Mesenchymal stem cell (in vitro differentiated cells and primary cell): ENCODE measurements at regions not wholly inside any gene's neighbourhood (a gene's known extent, or its start where the extent isn't known, plus 50 kb on each side); places are given as distances from the start of the nearest gene placed in this dataset.

ENCODE experiments used
- DNase-seq: peaks from one replicate; pipeline ENCODE4 v3.0.0-alpha.2; 2013
- H2AFZ ChIP-seq: one replicate; pipeline ENCODE4 v1.6.1; 2013; ENCODE audit warnings: low read depth, mild to moderate bottlenecking, control low read depth, inconsistent platforms, low read length, moderate library complexity
- H2AK5ac ChIP-seq: 2 replicates; pipeline ENCODE4 v1.6.1; 2013; ENCODE audit warnings: low read length, moderate library complexity, mild to moderate bottlenecking, inconsistent platforms; ENCODE audit not compliant: severe bottlenecking
- H2BK120ac ChIP-seq: one replicate; pipeline ENCODE4 v1.6.1; 2013; ENCODE audit warnings: low read depth, mild to moderate bottlenecking, inconsistent platforms, low read length, moderate library complexity
- H2BK12ac ChIP-seq, 2 experiments: one replicate each; pipeline ENCODE4 v1.6.1; 2013; ENCODE audit warnings: inconsistent platforms in 2 of 2, low read length in 2 of 2, mild to moderate bottlenecking in 2 of 2, moderate library complexity in 2 of 2, control low read depth in 1 of 2
- H2BK15ac ChIP-seq: one replicate; pipeline ENCODE4 v1.6.1; 2013; ENCODE audit warnings: mild to moderate bottlenecking, low read depth, inconsistent platforms; ENCODE audit not compliant: poor library complexity, severe bottlenecking
- H2BK5ac ChIP-seq: 2 replicates; pipeline ENCODE4 v1.6.1; 2013; ENCODE audit warnings: low read depth, mild to moderate bottlenecking, low read length, control low read depth, inconsistent platforms; ENCODE audit not compliant: poor library complexity, severe bottlenecking
- H3K14ac ChIP-seq, 2 experiments: one replicate each; pipeline ENCODE4 v1.6.1; 2013; ENCODE audit warnings: inconsistent platforms in 2 of 2, low read length in 2 of 2, control low read depth in 1 of 2, mild to moderate bottlenecking in 1 of 2, moderate library complexity in 1 of 2
- H3K18ac ChIP-seq, 2 experiments: one replicate each; pipeline ENCODE4 v1.6.1; 2013; ENCODE audit warnings: inconsistent platforms in 2 of 2, low read length in 2 of 2, control low read depth in 1 of 2, low read depth in 1 of 2, mild to moderate bottlenecking in 1 of 2
- H3K23ac ChIP-seq, 2 experiments: one replicate each; pipeline ENCODE4 v1.6.1; 2013; ENCODE audit warnings: inconsistent platforms in 2 of 2, low read length in 2 of 2, mild to moderate bottlenecking in 2 of 2, moderate library complexity in 2 of 2, control low read depth in 1 of 2
- H3K27ac ChIP-seq: 2 replicates; pipeline ENCODE4 v1.5.1; 2013; ENCODE audit warnings: mild to moderate bottlenecking, moderate library complexity, low read length, control low read depth, inconsistent platforms; ENCODE audit not compliant: poor library complexity, severe bottlenecking
- H3K27me3 ChIP-seq, 2 experiments: 2 replicates each; pipeline versions ENCODE4 v1.6.1 to v1.7.0; 2013; ENCODE audit warnings: low read length in 2 of 2, mild to moderate bottlenecking in 2 of 2, moderate library complexity in 2 of 2, control low read depth in 1 of 2, inconsistent platforms in 1 of 2; ENCODE audit not compliant: control insufficient read depth in 1 of 2, insufficient read depth in 1 of 2
- H3K36me3 ChIP-seq, 2 experiments: 2 replicates each; pipeline versions ENCODE4 v1.6.1 to v1.7.0; 2013; ENCODE audit warnings: low read length in 2 of 2, control low read depth in 1 of 2, inconsistent platforms in 1 of 2, low read depth in 1 of 2, mild to moderate bottlenecking in 1 of 2; ENCODE audit not compliant: insufficient read depth in 2 of 2, control insufficient read depth in 1 of 2
- H3K4ac ChIP-seq, 2 experiments: one replicate each; pipeline ENCODE4 v1.6.1; 2013; ENCODE audit warnings: inconsistent platforms in 2 of 2, low read length in 2 of 2, mild to moderate bottlenecking in 2 of 2, moderate library complexity in 2 of 2, control low read depth in 1 of 2, low read depth in 1 of 2
- H3K4me1 ChIP-seq: 2 replicates; pipeline ENCODE4 v1.6.1; 2013; ENCODE audit warnings: low read depth, low read length, control low read depth; ENCODE audit not compliant: control insufficient read depth, insufficient read depth
- H3K4me2 ChIP-seq: 2 replicates; pipeline ENCODE4 v1.6.1; 2013; ENCODE audit warnings: low read length, mild to moderate bottlenecking, inconsistent platforms; ENCODE audit not compliant: poor library complexity, severe bottlenecking
- H3K4me3 ChIP-seq, 2 experiments: 2 replicates each; pipeline versions ENCODE4 v1.5.1 to v1.7.0; 2013; ENCODE audit warnings: low read length in 2 of 2, mild to moderate bottlenecking in 2 of 2, control low read depth in 1 of 2, low read depth in 1 of 2; ENCODE audit not compliant: insufficient read depth in 1 of 2
- H3K79me1 ChIP-seq: replicated peaks from 2 replicates; pipeline ENCODE4 v1.6.1; 2013; ENCODE audit warnings: mild to moderate bottlenecking, control low read depth, low read length, inconsistent platforms; ENCODE audit not compliant: poor library complexity, severe bottlenecking
- H3K9ac ChIP-seq: 2 replicates; pipeline ENCODE4 v1.7.0; 2013; ENCODE audit warnings: mild to moderate bottlenecking, low read length, moderate library complexity
- H3K9me3 ChIP-seq: 2 replicates; pipeline ENCODE4 v1.7.0; 2013; ENCODE audit warnings: mild to moderate bottlenecking, low read length; ENCODE audit not compliant: control insufficient read depth
- H4K8ac ChIP-seq: one replicate; pipeline ENCODE4 v1.6.1; 2013; ENCODE audit warnings: inconsistent platforms, mild to moderate bottlenecking, low read length, moderate library complexity
- H4K91ac ChIP-seq: one replicate; pipeline ENCODE4 v1.6.1; 2013; ENCODE audit warnings: mild to moderate bottlenecking, low read length, inconsistent platforms
- WGBS: methylation state at CpG from one replicate; pipeline ENCODE4 v1.1.7; 2013; ENCODE audit warnings: mixed read lengths; 5-methylcytosine and 5-hydroxymethylcytosine counted together

- Histone ChIP-seq H3K23ac (no peak overlapping the region), H2AK5ac (no peak overlapping the region), H3K4me3 (no peak overlapping the region), H3K9ac (no peak overlapping the region), H2BK15ac (no peak overlapping the region), H4K91ac (no peak overlapping the region), H3K27ac (no peak overlapping the region), H3K4me1 (no peaks in the 10 kb centered on the region), H3K4ac (no peak overlapping the region), H4K8ac (no peak overlapping the region), H2BK5ac (no peak overlapping the region), H2BK120ac (no peak overlapping the region), H3K18ac (no peak overlapping the region), H3K9me3 (no peaks in the 10 kb centered on the region), H2AFZ (no peak overlapping the region), H3K36me3 (no peaks in the 10 kb centered on the region), H3K4me2 (no peak overlapping the region), H3K14ac (no peak overlapping the region), H2BK12ac (no peak overlapping the region), H3K27me3 (peaks cover 0 to 20% of the 10 kb centered on the region in 2 experiments), H3K79me1 (no peaks in the 10 kb centered on the region)
- DNase-seq = no peak
- 89% methylated on average over 2 of the region's 2 CpGs for WGBS
Observed at GRCh38 chr20:4472906-4473305, 213.3 kb upstream of the PRNP start.

GRCh38 chr20:4471221-4471620 is 215.0 kb upstream of the PRNP start:
- DNase-seq = no peak
- Histone ChIP-seq H3K23ac (no peak overlapping the region), H4K8ac (no peak overlapping the region), H2BK120ac (no peak overlapping the region), H2BK12ac (no peak overlapping the region), H3K4me1 (no peaks in the 10 kb centered on the region), H3K4ac (no peak overlapping the region), H3K14ac (no peak overlapping the region), H4K91ac (no peak overlapping the region), H3K9ac (no peak overlapping the region), H2AFZ (no peak overlapping the region), H3K18ac (no peak overlapping the region), H2BK5ac (no peak overlapping the region), H3K4me2 (no peak overlapping the region), H3K27me3 (peaks cover 0 to 20% of the 10 kb centered on the region in 2 experiments), H2AK5ac (no peak overlapping the region), H2BK15ac (no peak overlapping the region), H3K9me3 (no peaks in the 10 kb centered on the region), H3K27ac (no peak overlapping the region), H3K4me3 (no peak overlapping the region), H3K36me3 (no peaks in the 10 kb centered on the region), H3K79me1 (no peaks in the 10 kb centered on the region)
- 87% methylated on average over 4 of the region's 4 CpGs for WGBS

DNA sequence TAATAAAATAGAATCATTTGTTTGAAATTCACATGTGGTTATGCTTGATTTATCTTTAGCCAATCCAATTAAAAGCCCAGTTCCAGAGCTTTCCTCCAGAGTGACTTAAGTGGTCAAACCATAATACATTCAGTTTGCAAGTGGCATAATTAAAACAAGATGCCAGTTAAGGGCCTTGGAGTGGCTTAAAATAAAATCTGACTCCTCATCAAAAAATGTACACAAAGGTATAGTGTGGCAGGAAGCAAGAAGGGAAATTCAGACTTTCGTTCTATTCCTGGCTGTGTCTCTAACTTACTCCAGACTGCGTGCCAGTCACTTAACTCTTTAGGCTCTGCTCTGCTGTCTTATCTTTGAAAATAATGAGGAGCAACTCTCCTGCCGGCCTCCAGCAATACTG is 215.9 kb upstream of the PRNP start:
- no peak overlapping the region for H4K8ac ChIP-seq
- peak; percentile 39 for DNase-seq
- peaks cover 0 to 24% of the 10 kb centered on the region in 2 experiments for H3K27me3 ChIP-seq
- H3K23ac ChIP-seq = no peak overlapping the region
- no peak overlapping the region for H3K18ac ChIP-seq
- no peak overlapping the region for H2BK120ac ChIP-seq
- WGBS = 10% methylated on average over 2 of the region's 3 CpGs
- no peak overlapping the region for H3K14ac ChIP-seq
- H3K9ac ChIP-seq = no peak overlapping the region
- no peak overlapping the region for H2BK5ac ChIP-seq
- H3K79me1 ChIP-seq = no peaks in the 10 kb centered on the region
- no peak overlapping the region for H3K4me3 ChIP-seq
- H3K4ac ChIP-seq = no peak overlapping the region
- no peak overlapping the region for H3K27ac ChIP-seq
- H3K36me3 ChIP-seq = no peaks in the 10 kb centered on the region
- H3K4me1 ChIP-seq = no peaks in the 10 kb centered on the region
- no peaks in the 10 kb centered on the region for H3K9me3 ChIP-seq
- no peak overlapping the region for H2AK5ac ChIP-seq
- no peak overlapping the region for H3K4me2 ChIP-seq
- H4K91ac ChIP-seq = no peak overlapping the region
- H2BK12ac ChIP-seq = no peak overlapping the region
- H2BK15ac ChIP-seq = no peak overlapping the region
- H2AFZ ChIP-seq = no peak overlapping the region

- Histone ChIP-seq H2AK5ac (no peak overlapping the region), H2BK5ac (no peak overlapping the region), H3K9ac (no peak overlapping the region), H2BK12ac (no peak overlapping the region), H2BK15ac (no peak overlapping the region), H3K4me1 (no peaks in the 10 kb centered on the region), H3K27ac (no peak overlapping the region), H3K36me3 (no peaks in the 10 kb centered on the region), H4K91ac (no peak overlapping the region), H3K4ac (no peak overlapping the region), H3K4me2 (no peak overlapping the region), H2AFZ (no peak overlapping the region), H3K14ac (no peak overlapping the region), H3K18ac (no peak overlapping the region), H4K8ac (no peak overlapping the region), H3K79me1 (no peaks in the 10 kb centered on the region), H3K27me3 (peaks cover 0 to 23% of the 10 kb centered on the region in 2 experiments), H2BK120ac (no peak overlapping the region), H3K23ac (no peak overlapping the region), H3K4me3 (no peak overlapping the region), H3K9me3 (no peaks in the 10 kb centered on the region)
- DNase-seq = no peak
- 96% methylated on average over 2 of the region's 4 CpGs for WGBS
Observed at GRCh38 chr20:4469910-4470309, 216.3 kb upstream of the PRNP start.
